ENCODE measurements at regions not wholly inside any gene's neighbourhood (a gene's known extent, or its start where the extent isn't known, plus 50 kb on each side); places are given as distances from the start of the nearest gene placed in this dataset.
"Not testable (repeated sequence)": the region's sequence is repeated elsewhere in the genome, so short reads cannot be mapped to it uniquely, and the experiment has no call there.

DNA sequence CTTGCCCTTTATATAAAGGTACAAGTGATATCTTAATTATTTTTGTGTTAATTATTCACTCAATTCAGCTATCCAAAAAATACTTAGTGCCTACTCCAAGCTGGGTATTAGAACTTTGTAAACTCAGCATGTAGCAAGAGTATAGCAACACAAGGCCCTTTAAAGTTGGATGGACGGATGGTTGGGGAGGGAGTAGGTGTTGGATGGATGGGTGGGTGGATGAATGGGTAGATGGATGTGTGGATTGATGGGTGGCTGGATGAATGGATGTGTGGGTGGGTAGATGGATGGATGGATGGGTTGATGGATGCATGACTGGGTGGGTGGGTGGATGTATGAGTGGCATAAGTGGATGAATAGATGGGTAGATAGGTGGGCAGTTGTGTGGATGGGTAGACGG is 211.5 kb downstream of the BANP start:
- H3K27ac ChIP-seq (ENCODE audit: low read depth, low read length, poor library complexity, severe bottlenecking); H3K4me2 ChIP-seq (ENCODE audit: low read length); H3K9me3 ChIP-seq (ENCODE audit: low read length); H2AFZ ChIP-seq (ENCODE audit: low read length); H3K4me1 ChIP-seq (ENCODE audit: insufficient read depth, low read length, severe bottlenecking); H3K4me3 ChIP-seq (ENCODE audit: low read depth, low read length, poor library complexity, severe bottlenecking); H3K79me2 ChIP-seq (ENCODE audit: insufficient read depth, low read length); H4K20me1 ChIP-seq (ENCODE audit: insufficient read depth, low read length); H3K36me3 ChIP-seq (ENCODE audit: insufficient read depth, low read length); H3K9ac ChIP-seq (ENCODE audit: low read length); H3K27me3 ChIP-seq (ENCODE audit: insufficient read depth, low read length); H3K9me2 ChIP-seq (ENCODE audit: low read depth, low read length); H3F3A ChIP-seq (ENCODE audit: insufficient read depth, low read length): not testable (repeated sequence)

DNA sequence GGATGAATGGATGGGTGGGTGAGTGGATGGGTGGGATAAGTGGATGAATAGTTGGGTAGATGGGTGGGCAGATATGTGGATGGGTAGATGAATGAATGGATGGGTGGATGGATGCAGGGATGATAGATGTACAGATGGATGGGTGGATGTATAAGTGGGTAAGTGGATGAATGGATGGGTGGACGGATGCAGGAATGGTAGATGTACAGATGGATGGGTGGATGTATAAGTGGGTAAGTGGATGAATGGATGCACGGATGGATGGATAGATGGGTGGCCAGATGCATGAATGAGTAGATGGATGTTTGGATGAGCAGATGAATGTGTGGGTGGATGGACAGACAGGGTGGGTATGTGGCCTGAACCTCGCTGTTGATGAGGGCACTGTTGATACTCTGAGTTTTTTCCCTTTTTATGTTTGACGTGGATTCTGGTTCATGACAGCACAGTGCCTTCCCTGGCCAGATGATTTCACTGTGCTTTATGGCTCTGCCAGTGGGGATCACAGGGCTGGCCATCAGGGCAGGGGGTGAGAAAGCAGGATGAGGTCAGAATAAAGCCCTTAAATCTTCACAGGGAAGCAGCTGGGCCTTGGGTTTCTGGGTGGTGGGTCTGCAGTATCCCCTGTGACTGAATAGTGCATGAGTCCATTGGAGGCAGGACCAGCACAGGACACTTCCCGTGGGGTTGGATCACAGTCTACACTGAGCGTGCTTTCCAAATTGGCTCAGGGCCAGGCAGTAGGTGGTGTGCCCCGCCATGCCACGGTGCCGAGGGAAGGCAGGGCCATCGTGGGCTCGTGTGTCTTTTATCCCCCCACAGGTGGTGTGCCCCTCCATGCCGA is 213.2 kb downstream of the BANP start:
- not testable (repeated sequence) for H3K9me3 ChIP-seq (ENCODE audit: low read length); H3K4me2 ChIP-seq (ENCODE audit: low read length); H3K4me3 ChIP-seq (ENCODE audit: low read depth, low read length, poor library complexity, severe bottlenecking); H3K4me1 ChIP-seq (ENCODE audit: insufficient read depth, low read length, severe bottlenecking); H3K79me2 ChIP-seq (ENCODE audit: insufficient read depth, low read length); H3K36me3 ChIP-seq (ENCODE audit: insufficient read depth, low read length); H2AFZ ChIP-seq (ENCODE audit: low read length); H3K27me3 ChIP-seq (ENCODE audit: insufficient read depth, low read length); H3K27ac ChIP-seq (ENCODE audit: low read depth, low read length, poor library complexity, severe bottlenecking); H3K9me2 ChIP-seq (ENCODE audit: low read depth, low read length); H4K20me1 ChIP-seq (ENCODE audit: insufficient read depth, low read length); H3K9ac ChIP-seq (ENCODE audit: low read length); H3F3A ChIP-seq (ENCODE audit: insufficient read depth, low read length)

DNA sequence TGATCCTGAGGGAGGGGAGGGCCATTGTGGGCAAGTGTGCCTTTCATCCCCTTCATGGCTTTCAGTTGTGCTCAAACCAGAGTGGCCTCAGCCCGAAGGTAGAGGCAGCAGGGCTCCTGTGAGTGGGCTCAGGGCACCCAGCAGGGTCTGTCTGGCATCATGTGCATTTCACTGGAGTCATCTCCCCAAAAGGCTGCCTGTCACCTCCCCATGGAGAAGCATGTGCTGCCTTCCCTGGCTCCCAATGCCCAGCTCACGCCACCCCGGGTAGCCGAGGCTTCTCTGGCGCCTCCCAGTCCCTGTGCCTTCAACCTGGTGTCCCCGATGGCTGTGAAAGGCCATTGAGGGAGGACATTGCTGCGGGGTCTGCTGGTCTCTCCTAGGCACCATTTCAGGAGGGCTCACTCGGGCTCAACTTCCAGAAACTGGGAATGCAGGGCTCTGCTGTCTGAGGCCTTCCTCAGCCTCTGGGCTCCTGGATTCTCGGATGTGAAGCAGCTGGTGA is 213.9 kb downstream of the BANP start:
- not testable (repeated sequence) for H3K4me1 ChIP-seq (ENCODE audit: insufficient read depth, low read length, severe bottlenecking); H3K27me3 ChIP-seq (ENCODE audit: insufficient read depth, low read length); H3K4me2 ChIP-seq (ENCODE audit: low read length); H4K20me1 ChIP-seq (ENCODE audit: insufficient read depth, low read length); H3K9me2 ChIP-seq (ENCODE audit: low read depth, low read length); H3K79me2 ChIP-seq (ENCODE audit: insufficient read depth, low read length); H3K27ac ChIP-seq (ENCODE audit: low read depth, low read length, poor library complexity, severe bottlenecking); H2AFZ ChIP-seq (ENCODE audit: low read length); H3K9ac ChIP-seq (ENCODE audit: low read length); H3K36me3 ChIP-seq (ENCODE audit: insufficient read depth, low read length); H3F3A ChIP-seq (ENCODE audit: insufficient read depth, low read length); H3K4me3 ChIP-seq (ENCODE audit: low read depth, low read length, poor library complexity, severe bottlenecking); H3K9me3 ChIP-seq (ENCODE audit: low read length)

DNA sequence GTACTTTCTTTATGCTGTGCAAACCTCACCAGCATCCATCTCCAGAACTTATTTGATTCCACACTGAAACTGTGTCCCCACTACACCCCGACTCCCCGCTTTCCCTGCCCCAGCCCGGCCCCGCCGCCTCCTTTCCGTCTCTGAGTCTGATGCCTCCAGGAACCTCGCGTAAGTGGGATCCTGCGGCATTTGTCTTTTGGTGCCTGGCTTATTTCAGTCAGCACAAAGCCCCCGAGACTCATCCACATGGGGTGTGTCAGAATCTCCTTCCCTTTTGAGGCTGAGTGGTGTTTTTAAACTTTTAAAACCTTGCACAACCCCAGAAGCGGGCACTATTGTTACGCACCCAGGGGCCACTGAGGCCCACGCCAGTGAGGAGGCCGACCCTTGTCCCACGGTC is 214.4 kb downstream of the BANP start:
- H3K9me3 ChIP-seq (ENCODE audit: low read length); H3K4me2 ChIP-seq (ENCODE audit: low read length); H3K27me3 ChIP-seq (ENCODE audit: insufficient read depth, low read length); H2AFZ ChIP-seq (ENCODE audit: low read length); H3K27ac ChIP-seq (ENCODE audit: low read depth, low read length, poor library complexity, severe bottlenecking); H3F3A ChIP-seq (ENCODE audit: insufficient read depth, low read length); H3K36me3 ChIP-seq (ENCODE audit: insufficient read depth, low read length); H4K20me1 ChIP-seq (ENCODE audit: insufficient read depth, low read length); H3K4me3 ChIP-seq (ENCODE audit: low read depth, low read length, poor library complexity, severe bottlenecking); H3K79me2 ChIP-seq (ENCODE audit: insufficient read depth, low read length); H3K9me2 ChIP-seq (ENCODE audit: low read depth, low read length); H3K9ac ChIP-seq (ENCODE audit: low read length); H3K4me1 ChIP-seq (ENCODE audit: insufficient read depth, low read length, severe bottlenecking): not testable (repeated sequence)

DNA sequence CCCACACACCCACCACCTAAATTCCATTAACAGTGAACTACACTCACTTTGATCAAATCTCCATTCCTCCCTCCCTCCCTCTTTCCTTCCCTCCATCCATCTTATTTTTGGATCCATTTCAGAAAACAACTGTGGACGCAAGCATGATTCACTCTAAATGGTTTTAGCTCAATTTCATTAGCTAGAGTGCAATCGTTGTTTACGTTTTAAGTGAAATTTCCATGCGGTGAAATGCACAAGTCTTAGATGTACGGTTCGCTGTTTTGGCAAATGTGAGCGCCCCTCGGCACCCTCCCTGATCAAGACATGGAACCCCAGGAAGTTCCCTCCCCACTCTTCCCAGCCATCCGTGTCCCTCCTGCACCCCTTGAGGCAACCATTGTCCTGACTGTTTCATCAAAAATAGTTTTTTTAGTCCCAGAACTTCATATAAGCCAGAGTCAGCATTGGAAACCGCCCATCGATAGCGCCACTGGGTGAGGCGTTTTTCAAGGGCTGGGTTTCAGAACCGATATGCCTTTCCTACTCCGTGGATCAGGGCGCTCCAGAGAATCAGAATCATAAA is 215.1 kb downstream of the BANP start:
- not testable (repeated sequence) for H3K4me3 ChIP-seq (ENCODE audit: low read depth, low read length, poor library complexity, severe bottlenecking); H3K9ac ChIP-seq (ENCODE audit: low read length); H3K9me3 ChIP-seq (ENCODE audit: low read length); H3K36me3 ChIP-seq (ENCODE audit: insufficient read depth, low read length); H4K20me1 ChIP-seq (ENCODE audit: insufficient read depth, low read length); H2AFZ ChIP-seq (ENCODE audit: low read length); H3K4me2 ChIP-seq (ENCODE audit: low read length); H3K4me1 ChIP-seq (ENCODE audit: insufficient read depth, low read length, severe bottlenecking); H3K27me3 ChIP-seq (ENCODE audit: insufficient read depth, low read length); H3K27ac ChIP-seq (ENCODE audit: low read depth, low read length, poor library complexity, severe bottlenecking); H3F3A ChIP-seq (ENCODE audit: insufficient read depth, low read length); H3K9me2 ChIP-seq (ENCODE audit: low read depth, low read length); H3K79me2 ChIP-seq (ENCODE audit: insufficient read depth, low read length)

DNA sequence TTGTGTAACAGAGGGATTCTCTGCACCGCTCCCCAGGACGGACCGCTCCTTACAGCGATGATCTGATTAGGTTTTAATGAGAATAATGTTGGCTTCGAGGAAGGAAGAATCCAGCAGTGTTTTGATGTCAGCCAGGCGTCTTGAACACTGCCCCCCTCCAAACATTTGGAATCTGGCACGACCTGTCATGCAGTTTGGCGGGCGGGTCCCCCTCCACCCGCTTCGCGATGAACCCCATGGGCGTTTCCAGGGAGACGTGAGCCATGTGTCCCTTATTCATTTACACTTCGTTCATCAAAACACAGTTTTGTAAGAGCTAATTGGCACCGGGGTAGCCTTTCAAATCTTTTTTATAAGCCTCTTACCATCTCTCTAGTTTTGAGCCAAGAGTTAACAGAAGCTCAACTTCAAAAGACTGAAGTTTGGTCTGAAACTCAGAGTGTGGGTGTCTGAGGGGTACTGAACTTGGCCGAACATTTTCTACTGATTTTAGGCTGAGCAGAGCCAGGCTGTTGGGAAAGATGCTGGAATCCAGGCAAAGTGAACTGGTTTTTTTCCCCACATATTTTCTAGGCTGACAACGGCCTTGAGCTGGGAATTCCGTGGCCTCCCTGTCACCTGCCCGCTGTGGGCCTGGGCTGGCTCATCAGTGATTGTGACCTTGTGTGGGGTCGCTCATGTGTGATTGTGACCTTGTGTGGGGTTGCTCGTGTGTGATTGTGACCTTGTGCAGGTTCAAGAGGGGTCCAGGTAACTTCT is 214.8 kb upstream of the ZNF469 start:
- not testable (repeated sequence) for H3K9me2 ChIP-seq (ENCODE audit: low read depth, low read length); H4K20me1 ChIP-seq (ENCODE audit: insufficient read depth, low read length); H3K4me1 ChIP-seq (ENCODE audit: insufficient read depth, low read length, severe bottlenecking); H3K4me2 ChIP-seq (ENCODE audit: low read length); H3K9me3 ChIP-seq (ENCODE audit: low read length); H3K9ac ChIP-seq (ENCODE audit: low read length); H3F3A ChIP-seq (ENCODE audit: insufficient read depth, low read length); H3K4me3 ChIP-seq (ENCODE audit: low read depth, low read length, poor library complexity, severe bottlenecking); H3K79me2 ChIP-seq (ENCODE audit: insufficient read depth, low read length); H3K27me3 ChIP-seq (ENCODE audit: insufficient read depth, low read length); H3K36me3 ChIP-seq (ENCODE audit: insufficient read depth, low read length); H3K27ac ChIP-seq (ENCODE audit: low read depth, low read length, poor library complexity, severe bottlenecking); H2AFZ ChIP-seq (ENCODE audit: low read length)

DNA sequence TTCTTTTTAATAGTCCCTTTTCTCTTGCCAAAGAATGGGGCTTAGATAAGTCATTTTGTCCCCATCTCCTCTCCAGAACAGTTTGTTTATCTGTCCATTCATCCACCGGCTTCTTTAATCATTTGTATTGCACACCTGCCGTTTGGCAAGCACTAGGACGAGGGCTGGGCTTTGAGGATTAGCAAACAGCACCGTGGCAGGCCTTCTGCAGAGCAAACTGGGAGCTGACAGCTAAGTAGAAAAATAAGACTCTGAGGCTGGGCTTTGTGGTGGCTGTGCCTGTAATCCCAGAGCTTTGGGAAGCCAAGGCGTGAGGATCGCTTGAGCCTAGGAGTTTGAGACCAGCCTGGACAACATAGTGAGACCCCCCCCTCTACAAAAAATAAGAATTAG is 214.2 kb upstream of the ZNF469 start:
- not testable (repeated sequence) for H3K79me2 ChIP-seq (ENCODE audit: insufficient read depth, low read length); H3K9ac ChIP-seq (ENCODE audit: low read length); H2AFZ ChIP-seq (ENCODE audit: low read length); H3K27ac ChIP-seq (ENCODE audit: low read depth, low read length, poor library complexity, severe bottlenecking); H3K4me2 ChIP-seq (ENCODE audit: low read length); H3K9me3 ChIP-seq (ENCODE audit: low read length); H3K36me3 ChIP-seq (ENCODE audit: insufficient read depth, low read length); H3K9me2 ChIP-seq (ENCODE audit: low read depth, low read length); H3K4me1 ChIP-seq (ENCODE audit: insufficient read depth, low read length, severe bottlenecking); H3F3A ChIP-seq (ENCODE audit: insufficient read depth, low read length); H4K20me1 ChIP-seq (ENCODE audit: insufficient read depth, low read length); H3K4me3 ChIP-seq (ENCODE audit: low read depth, low read length, poor library complexity, severe bottlenecking); H3K27me3 ChIP-seq (ENCODE audit: insufficient read depth, low read length)

Measured in OCI-LY1 (cell line).